LNCaP clone FGC (cell line): ENCODE measurements at regions not wholly inside any gene's neighbourhood (a gene's known extent, or its start where the extent isn't known, plus 50 kb on each side); places are given as distances from the start of the nearest gene placed in this dataset.

Source experiments
- DNase-seq: peaks from one replicate; pipeline ENCODE4 v3.0.0-alpha.2; 2011; ENCODE audit warnings: low read depth
- H3K4me3 ChIP-seq: 2 replicates; pipeline ENCODE4 v1.5.1; 2011; ENCODE audit warnings: mild to moderate bottlenecking, low read depth, low read length, control low read depth
- TF ChIP-seq, protein P1 (sequence below): IDR thresholded peaks from 2 replicates; pipeline ENCODE4 v1.5.1; 2012; ENCODE audit warnings: mild to moderate bottlenecking; ENCODE audit not compliant: control insufficient read depth, insufficient read depth; ENCODE audit errors: extremely low read depth

DNA sequence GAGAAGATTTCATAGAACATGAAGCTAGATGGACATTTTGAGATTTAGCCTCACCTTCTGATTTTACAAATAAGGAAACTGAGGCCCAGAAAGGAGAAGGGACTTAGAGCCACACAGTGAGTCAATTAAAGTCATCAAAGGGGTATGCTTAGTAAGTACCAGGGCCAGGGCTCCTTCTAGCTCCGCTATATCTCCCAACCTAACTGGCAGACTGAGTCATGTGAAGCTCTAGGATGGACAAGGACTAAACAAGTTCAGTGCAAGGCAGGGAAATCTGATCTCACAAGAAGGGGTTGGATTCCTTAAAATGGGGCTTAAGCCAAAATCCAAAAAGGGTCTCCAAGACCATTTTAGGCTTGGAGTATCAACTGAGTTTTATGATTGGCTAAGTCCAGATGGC, 215.8 kb downstream of the PHLDA1 start:
- H3K4me3 ChIP-seq, result no peak overlapping the region
- DNase-seq, result no peak
- TF ChIP-seq, protein P1, sequence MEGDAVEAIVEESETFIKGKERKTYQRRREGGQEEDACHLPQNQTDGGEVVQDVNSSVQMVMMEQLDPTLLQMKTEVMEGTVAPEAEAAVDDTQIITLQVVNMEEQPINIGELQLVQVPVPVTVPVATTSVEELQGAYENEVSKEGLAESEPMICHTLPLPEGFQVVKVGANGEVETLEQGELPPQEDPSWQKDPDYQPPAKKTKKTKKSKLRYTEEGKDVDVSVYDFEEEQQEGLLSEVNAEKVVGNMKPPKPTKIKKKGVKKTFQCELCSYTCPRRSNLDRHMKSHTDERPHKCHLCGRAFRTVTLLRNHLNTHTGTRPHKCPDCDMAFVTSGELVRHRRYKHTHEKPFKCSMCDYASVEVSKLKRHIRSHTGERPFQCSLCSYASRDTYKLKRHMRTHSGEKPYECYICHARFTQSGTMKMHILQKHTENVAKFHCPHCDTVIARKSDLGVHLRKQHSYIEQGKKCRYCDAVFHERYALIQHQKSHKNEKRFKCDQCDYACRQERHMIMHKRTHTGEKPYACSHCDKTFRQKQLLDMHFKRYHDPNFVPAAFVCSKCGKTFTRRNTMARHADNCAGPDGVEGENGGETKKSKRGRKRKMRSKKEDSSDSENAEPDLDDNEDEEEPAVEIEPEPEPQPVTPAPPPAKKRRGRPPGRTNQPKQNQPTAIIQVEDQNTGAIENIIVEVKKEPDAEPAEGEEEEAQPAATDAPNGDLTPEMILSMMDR, result no peak

DNA sequence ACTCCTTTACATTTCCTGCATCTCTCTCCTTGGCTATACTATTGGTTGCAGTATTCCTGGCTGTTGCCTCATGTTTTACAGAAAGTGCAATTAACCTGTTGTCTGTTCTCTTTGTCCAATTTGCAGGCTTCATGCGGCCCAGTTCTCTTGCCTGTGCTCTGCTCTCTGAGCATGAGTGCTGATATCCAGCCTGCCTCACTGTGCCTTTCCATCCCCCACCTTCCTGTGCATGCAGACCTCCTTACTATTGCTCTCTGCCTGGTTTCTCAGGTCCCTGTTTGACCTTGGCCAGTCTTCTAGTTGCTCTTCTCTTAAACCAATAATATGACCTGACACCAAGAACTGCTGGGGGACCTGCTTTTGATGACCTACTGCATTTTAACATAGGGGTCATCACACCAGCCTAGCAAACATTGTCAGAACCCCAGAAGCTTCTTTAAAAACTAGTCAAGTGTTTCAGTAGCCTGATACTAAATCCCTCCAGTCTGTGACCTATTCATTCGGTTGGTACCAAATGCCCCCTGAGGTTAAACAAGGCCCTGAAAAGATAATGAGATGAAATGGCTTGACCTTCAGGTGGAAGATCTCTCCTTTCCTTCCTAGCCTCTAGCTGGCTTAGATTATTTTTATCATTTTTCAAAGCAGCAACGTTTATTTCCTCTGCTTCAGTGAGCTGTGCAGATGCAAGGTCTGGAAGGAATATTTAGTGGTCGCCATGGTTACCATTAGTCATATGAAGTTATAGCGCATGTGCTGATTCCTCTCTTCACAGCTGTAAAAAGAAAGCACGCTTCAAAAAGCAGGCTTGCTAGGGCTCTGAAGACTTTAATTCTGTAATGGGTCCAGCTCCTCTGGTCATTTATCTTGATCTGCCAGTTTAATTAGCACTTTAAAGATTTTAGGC, 216.5 kb downstream of the PHLDA1 start:
- no peak for DNase-seq
- TF ChIP-seq, protein P1, result no peak

DNA sequence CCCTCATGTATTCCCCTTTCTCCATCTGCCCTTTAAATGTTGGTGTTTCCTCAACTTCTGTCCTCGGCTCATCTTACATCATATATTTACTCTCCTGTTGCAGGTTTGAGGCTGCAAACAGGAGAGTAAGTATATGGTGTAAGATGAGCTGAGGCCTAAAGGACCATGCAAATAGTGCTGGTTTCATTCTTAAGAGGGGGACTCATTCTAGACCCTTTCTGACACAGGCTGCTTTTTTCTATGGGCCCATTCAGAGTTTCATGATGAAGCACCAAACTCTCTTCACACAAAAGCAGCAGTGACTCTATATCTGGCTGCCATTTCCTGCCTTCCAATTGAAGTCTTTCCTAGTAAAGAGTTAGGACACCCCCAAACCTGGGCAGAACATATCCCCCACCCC, 218.5 kb downstream of the PHLDA1 start:
- no peak for DNase-seq
- H3K4me3 ChIP-seq, result no peak overlapping the region
- TF ChIP-seq, protein P1, result no peak

More for the DNA sequence above, 216.5 kb downstream of the PHLDA1 start:
- no peak overlapping the region for H3K4me3 ChIP-seq

DNA sequence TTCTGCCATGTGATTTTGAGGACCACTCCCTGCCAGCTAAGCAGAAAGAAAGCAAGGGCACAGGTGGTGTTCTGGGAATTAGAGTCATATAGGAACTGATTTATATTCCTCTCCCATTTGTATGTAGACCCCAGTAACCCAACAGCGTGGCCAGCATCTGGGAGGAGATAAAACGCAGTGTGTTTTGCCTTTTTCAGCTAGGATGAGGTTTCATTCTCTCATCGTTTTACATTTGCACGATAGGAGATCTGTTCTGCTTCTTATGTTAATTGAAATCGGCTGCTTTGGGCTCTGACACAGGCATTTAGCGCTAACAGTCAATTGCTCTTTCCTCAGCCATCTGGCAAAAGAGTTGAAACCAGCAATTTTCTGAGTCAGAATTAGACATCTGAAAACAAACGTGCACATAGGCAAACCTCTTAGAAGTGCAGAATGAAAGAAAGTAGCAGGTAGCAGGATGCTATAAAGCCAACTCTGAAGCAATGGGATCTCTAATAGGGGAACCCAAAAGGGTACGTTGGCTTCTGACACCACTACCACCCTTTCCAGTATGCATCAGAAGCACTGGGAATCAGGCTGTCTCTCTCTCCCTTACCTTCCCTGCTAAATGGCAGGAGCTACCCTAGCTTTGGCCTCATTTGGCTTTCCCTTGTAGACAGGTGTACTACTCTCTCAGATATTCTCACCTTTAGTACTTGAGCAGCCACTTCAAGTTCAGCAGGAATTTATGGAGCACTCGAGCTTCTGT, 219.1 kb downstream of the PHLDA1 start:
- DNase-seq, result no peak
- TF ChIP-seq, protein P1, result no peak

DNA sequence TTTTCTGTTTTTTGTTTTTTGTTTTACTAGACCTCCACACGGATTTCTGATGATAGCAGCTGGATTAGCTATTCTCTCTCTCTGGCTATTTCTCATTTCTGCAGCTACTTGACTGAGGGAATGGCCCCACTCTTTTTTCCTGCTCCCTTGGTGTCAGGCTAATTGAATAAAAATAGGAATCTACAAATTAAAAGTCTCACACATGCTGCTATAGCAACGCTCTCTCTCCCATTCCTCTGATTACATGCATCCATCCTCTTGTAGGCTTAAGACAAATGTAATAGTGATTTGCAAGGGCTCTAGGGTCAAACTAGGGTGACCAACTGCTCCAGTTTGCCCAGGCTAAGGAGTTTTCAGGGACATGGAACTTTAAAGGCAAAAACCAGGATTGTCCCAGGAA, 221.8 kb downstream of the PHLDA1 start:
- no peak for DNase-seq
- no peak overlapping the region for H3K4me3 ChIP-seq
- TF ChIP-seq, protein P1, result no peak

More for the DNA sequence above, 219.1 kb downstream of the PHLDA1 start:
- H3K4me3 ChIP-seq, result no peak overlapping the region

DNA sequence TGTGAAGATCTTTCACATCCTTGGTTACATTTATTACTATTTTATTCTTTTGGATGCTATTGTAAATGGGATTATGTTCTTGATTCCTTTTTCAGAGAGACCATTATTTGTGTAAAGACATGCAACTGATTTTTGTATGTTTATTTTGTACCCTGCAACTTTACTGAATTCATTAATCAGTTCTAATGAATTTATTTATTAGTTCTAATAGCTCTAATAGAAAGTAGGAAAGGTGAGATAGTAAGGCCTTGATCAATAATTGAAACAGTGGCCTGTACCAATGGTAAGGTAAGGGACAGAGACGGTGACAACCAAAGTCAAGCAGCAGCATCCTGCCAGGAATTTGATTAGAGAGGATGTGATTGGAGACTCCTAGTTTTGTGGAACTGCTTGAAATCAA, 224.1 kb downstream of the PHLDA1 start:
- TF ChIP-seq, protein P1, result no peak
- H3K4me3 ChIP-seq, result no peak overlapping the region
- no peak for DNase-seq
